GM21528 (cell line): ENCODE measurements at regions not wholly inside any gene's neighbourhood (a gene's known extent, or its start where the extent isn't known, plus 50 kb on each side); places are given as distances from the start of the nearest gene placed in this dataset.
"Not testable (repeated sequence)": the region's sequence is repeated elsewhere in the genome, so short reads cannot be mapped to it uniquely, and the experiment has no call there.

Source experiments
- ATAC-seq: cut with Tn5 transposase; IDR thresholded peaks from one replicate; pipeline ENCODE4 v1.9.1; 2021; ENCODE audit warnings: mild to moderate bottlenecking, moderate library complexity; ENCODE audit not compliant: unreplicated experiment, low FRiP score

- no peak for ATAC-seq
Observed at GRCh38 chr14:89476354-89476896, 59.4 kb upstream of the FOXN3 start.

GRCh38 chr14:89474464-89474863, 57.4 kb upstream of the FOXN3 start:
- ATAC-seq: no peak

GRCh38 chr14:89473989-89474388, 57.0 kb upstream of the FOXN3 start:
- ATAC-seq: no peak

GRCh38 chr14:89473569-89473968, 56.5 kb upstream of the FOXN3 start:
- ATAC-seq: no peak

- ATAC-seq: no peak
Observed at GRCh38 chr14:89470401-89470800, 53.4 kb upstream of the FOXN3 start.

- ATAC-seq: no peak
Observed at GRCh38 chr14:89469210-89470198, 52.5 kb upstream of the FOXN3 start.

- no peak for ATAC-seq
Observed at GRCh38 chr14:89468566-89468965, 51.5 kb upstream of the FOXN3 start.

- not testable (repeated sequence) for ATAC-seq
Observed at GRCh38 chr14:89468030-89468429, 51.0 kb upstream of the FOXN3 start.

GRCh38 chr14:89466944-89467343, 49.9 kb upstream of the FOXN3 start:
- no peak for ATAC-seq
